IMR-90 (cell line): ENCODE measurements at regions not wholly inside any gene's neighbourhood (a gene's known extent, or its start where the extent isn't known, plus 50 kb on each side); places are given as distances from the start of the nearest gene placed in this dataset.

Source experiments
- ATAC-seq: fragments of 200-7000 bp; cut with Tn5 transposase; 2 replicates; pipeline ENCODE4 v1.9.1; 2020; ENCODE audit warnings: low read depth, mild to moderate bottlenecking, moderate library complexity
- BruUV-seq: library from RNA; stranded (reverse); fragments of 400-500 nt; replicated peaks from 2 replicates; lab custom pipeline; 2021; lab: Mats Ljungman, UMichigan
- CTCF ChIA-PET: fragments of 300-600 bp; formaldehyde crosslinking; extraction: SDS; loops from one replicate; lab custom pipeline; 2021; ENCODE audit warnings: antibody characterized with exemption; lab: Yijun Ruan, JAX
- POLR2A ChIA-PET: fragments of 300-600 bp; sonication (Branson Sonifier 250); formaldehyde crosslinking; loops from one replicate; lab custom pipeline; 2022; ENCODE audit warnings: antibody characterized with exemption; ENCODE audit not compliant: unreplicated experiment; lab: Charles Lee
- DNase-seq: peaks from one replicate; pipeline ENCODE4 v3.0.0; 2013
- H2AFZ ChIP-seq: replicated peaks from 2 replicates; pipeline ENCODE3; 2013; ENCODE audit warnings: low read length, mild to moderate bottlenecking; ENCODE audit not compliant: poor library complexity
- H2AK5ac ChIP-seq: 2 replicates; pipeline ENCODE4 v1.6.1; 2013; ENCODE audit warnings: low read depth, low read length, inconsistent platforms
- H2AK9ac ChIP-seq: replicated peaks from 2 replicates; pipeline ENCODE3; 2013; ENCODE audit warnings: mild to moderate bottlenecking, low read depth, low read length, moderate library complexity; ENCODE audit not compliant: poor library complexity
- H2BK120ac ChIP-seq: 2 replicates; pipeline ENCODE4 v1.6.1; 2013; ENCODE audit warnings: low read depth, low read length, inconsistent platforms
- H2BK15ac ChIP-seq: 3 replicates; pipeline ENCODE4 v1.6.1; 2013; ENCODE audit warnings: low read depth, low read length, inconsistent platforms
- H2BK20ac ChIP-seq: 2 replicates; pipeline ENCODE4 v1.6.1; 2013; ENCODE audit warnings: low read depth, mild to moderate bottlenecking, inconsistent platforms, low read length, moderate library complexity
- H2BK5ac ChIP-seq: 2 replicates; pipeline ENCODE4 v1.6.1; 2013; ENCODE audit warnings: mild to moderate bottlenecking, low read depth, low read length, inconsistent platforms; ENCODE audit not compliant: poor library complexity, severe bottlenecking
- H3K14ac ChIP-seq: replicated peaks from 2 replicates; pipeline ENCODE4 v1.6.1; 2013; ENCODE audit warnings: low read depth, low read length, inconsistent platforms
- H3K18ac ChIP-seq: 2 replicates; pipeline ENCODE4 v1.6.1; 2013; ENCODE audit warnings: low read depth, low read length, control low read depth
- H3K23ac ChIP-seq: 2 replicates; pipeline ENCODE4 v1.6.1; 2013; ENCODE audit warnings: low read depth, low read length, inconsistent platforms
- H3K27ac ChIP-seq: 2 replicates; pipeline ENCODE4 v1.5.1; 2013; ENCODE audit warnings: mild to moderate bottlenecking, control low read depth, low read length; ENCODE audit not compliant: insufficient read depth
- H3K27me3 ChIP-seq: 2 replicates; pipeline ENCODE4 v1.6.1; 2013; ENCODE audit warnings: low read length; ENCODE audit not compliant: control insufficient read depth, insufficient read depth
- H3K36me3 ChIP-seq: 2 replicates; pipeline ENCODE4 v1.6.1; 2013; ENCODE audit warnings: low read length, mixed read lengths; ENCODE audit not compliant: control insufficient read depth, insufficient read depth
- H3K4ac ChIP-seq: 2 replicates; pipeline ENCODE4 v1.6.1; 2013; ENCODE audit warnings: low read depth, low read length, inconsistent platforms
- H3K4me1 ChIP-seq: 2 replicates; pipeline ENCODE4 v1.6.1; 2013; ENCODE audit warnings: low read length, mixed read lengths; ENCODE audit not compliant: control insufficient read depth, insufficient read depth
- H3K4me2 ChIP-seq: 2 replicates; pipeline ENCODE4 v1.6.1; 2013; ENCODE audit warnings: low read depth, mild to moderate bottlenecking, control low read depth, low read length, moderate library complexity
- H3K4me3 ChIP-seq: 2 replicates; pipeline ENCODE4 v1.5.1; 2013; ENCODE audit warnings: low read depth, mild to moderate bottlenecking, control low read depth, low read length, moderate library complexity; ENCODE audit not compliant: insufficient read depth
- H3K56ac ChIP-seq: 2 replicates; pipeline ENCODE4 v1.6.1; 2013; ENCODE audit warnings: low read length, inconsistent platforms; ENCODE audit not compliant: insufficient read depth; ENCODE audit errors: extremely low read depth
- H3K79me1 ChIP-seq, 2 experiments: 2 replicates each; pipeline ENCODE4 v1.6.1; 2013; ENCODE audit warnings: low read length in 2 of 2, inconsistent platforms in 1 of 2, low read depth in 1 of 2
- H3K9ac ChIP-seq: 2 replicates; pipeline ENCODE4 v1.6.1; 2013; ENCODE audit warnings: low read depth, low read length, control low read depth
- H3K9me1 ChIP-seq: 2 replicates; pipeline ENCODE4 v1.6.1; 2013; ENCODE audit warnings: low read length, inconsistent platforms; ENCODE audit not compliant: insufficient read depth
- H3K9me3 ChIP-seq: 2 replicates; pipeline ENCODE4 v1.6.1; 2013; ENCODE audit warnings: low read length; ENCODE audit not compliant: control insufficient read depth, insufficient read depth
- H4K20me1 ChIP-seq: 2 replicates; pipeline ENCODE4 v1.6.1; 2013; ENCODE audit warnings: low read length, inconsistent platforms; ENCODE audit not compliant: insufficient read depth
- H4K5ac ChIP-seq: 2 replicates; pipeline ENCODE4 v1.6.1; 2013; ENCODE audit warnings: mild to moderate bottlenecking, low read depth, low read length, control low read depth
- H4K8ac ChIP-seq, 2 experiments: 2 replicates each; pipeline ENCODE4 v1.6.1; 2013; ENCODE audit warnings: low read depth in 2 of 2, low read length in 2 of 2, control low read depth in 1 of 2, inconsistent platforms in 1 of 2
- H4K91ac ChIP-seq: 2 replicates; pipeline ENCODE4 v1.6.1; 2013; ENCODE audit warnings: low read depth, low read length, inconsistent platforms; ENCODE audit not compliant: insufficient read depth
- BHLHE40 ChIP-seq: fragments of 150-350 bp; IDR thresholded peaks from 2 replicates; pipeline ENCODE4 v1.6.1; 2016; ENCODE audit warnings: mild to moderate bottlenecking, low read depth, low read length
- CEBPB ChIP-seq: IDR thresholded peaks from 2 replicates; pipeline ENCODE4 v1.6.1; 2012; ENCODE audit warnings: low read depth, low read length, improper control_type of control experiment
- CHD1 ChIP-seq: IDR thresholded peaks from 2 replicates; pipeline ENCODE4 v1.6.1; 2012; ENCODE audit warnings: low read depth, low read length, improper control_type of control experiment
- FOS ChIP-seq: fragments of 150-350 bp; IDR thresholded peaks from 2 replicates; pipeline ENCODE4 v1.6.1; 2016; ENCODE audit warnings: low read depth, low read length
- MAZ ChIP-seq: IDR thresholded peaks from 2 replicates; pipeline ENCODE4 v1.6.1; 2012; ENCODE audit warnings: low read depth, mild to moderate bottlenecking, low read length, improper control_type of control experiment, moderate library complexity, borderline replicate concordance
- MXI1 ChIP-seq: IDR thresholded peaks from 2 replicates; pipeline ENCODE4 v1.6.1; 2012; ENCODE audit warnings: low read depth, mild to moderate bottlenecking, low read length, moderate library complexity, borderline replicate concordance
- NFE2L2 ChIP-seq: fragments of 150-350 bp; IDR thresholded peaks from 2 replicates; pipeline ENCODE4 v1.6.1; 2016; ENCODE audit warnings: low read depth, mild to moderate bottlenecking, low read length
- POLR2A ChIP-seq: IDR thresholded peaks from 2 replicates; pipeline ENCODE4 v1.6.1; 2012; ENCODE audit warnings: mild to moderate bottlenecking, low read depth, low read length
- RAD21 ChIP-seq: IDR thresholded peaks from 2 replicates; pipeline ENCODE4 v1.6.1; 2012; ENCODE audit warnings: low read length, improper control_type of control experiment
- RFX5 ChIP-seq: IDR thresholded peaks from 2 replicates; pipeline ENCODE4 v1.8.0; 2012; ENCODE audit warnings: low read depth, mild to moderate bottlenecking, low read length, moderate library complexity
- SMC3 ChIP-seq: fragments of 150-350 bp; IDR thresholded peaks from 2 replicates; pipeline ENCODE4 v1.6.1; 2016; ENCODE audit warnings: low read depth, mild to moderate bottlenecking, antibody characterized with exemption, low read length, moderate library complexity
- USF2 ChIP-seq: fragments of 150-350 bp; IDR thresholded peaks from 2 replicates; pipeline ENCODE4 v1.6.1; 2017; ENCODE audit warnings: mild to moderate bottlenecking, antibody characterized with exemption, low read length, low read depth
- WGBS, 2 experiments: methylation state at CpG; one replicate each; pipeline versions ENCODE4 v1.1.5 to v1.1.7; 2013; ENCODE audit warnings: missing lambda C conversion rate in 2 of 2; ENCODE audit not compliant: insufficient read length in 1 of 2; ENCODE audit errors: extremely low coverage in 2 of 2; 5-methylcytosine and 5-hydroxymethylcytosine counted together
- dilution Hi-C: fragments of 300-500 bp; cut with HindIII; formaldehyde crosslinking; loops from one replicate; pipeline ENCODE4 v1.14.3; 2018; ENCODE audit warnings: low sequenced_read_pairs; ENCODE audit not compliant: unreplicated experiment
- in situ Hi-C: fragments of 300-500 bp; cut with MboI; formaldehyde crosslinking; loops from 3 replicates; pipeline ENCODE4 v1.14.3; 2019; ENCODE audit warnings: low sequenced_read_pairs, inconsistent platforms, mixed read lengths
- intact Hi-C: fragments of 100-400 bp; cut with micrococcal nuclease; formaldehyde crosslinking; loops from 2 replicates; pipeline ENCODE4 v1.10.0; 2022
- TF ChIP-seq, protein P1 (sequence below): conservative IDR thresholded peaks from 2 replicates; pipeline ENCODE4 v1.5.1; 2012; ENCODE audit warnings: mild to moderate bottlenecking, low read depth, low read length, improper control_type of control experiment

- Histone ChIP-seq H2BK120ac (peak overlapping the region; percentile 42; the same call in 1 of the 2 replicates), H4K20me1 (no peaks in the 10 kb centered on the region), H2BK15ac (peak overlapping the region; percentile 29; the same call in 2 of the 3 replicates), H4K91ac (no peak overlapping the region), H3K27ac (no peak overlapping the region), H4K8ac (peak overlapping the region; percentile 49 to 77; a peak in 3 of 4 replicates), H3K56ac (no peak overlapping the region), H2AFZ (peak overlapping the region; percentile 81), H3K27me3 (no peaks in the 10 kb centered on the region; the same call in 1 of the 2 replicates), H4K5ac (peak overlapping the region; percentile 58; the same call in 1 of the 2 replicates), H3K9me1 (no peaks in the 10 kb centered on the region; the same call in 1 of the 2 replicates), H3K4me1 (peaks cover 6% of the 10 kb centered on the region), H3K18ac (0 out of 2 replicates have a peak overlapping the region, but pooled peaks have one; percentile 73), H2AK9ac (peak overlapping the region; percentile 80), H2BK20ac (peak overlapping the region; percentile 51), H3K9ac (no peak overlapping the region), H3K79me1 (no peaks in the 10 kb centered on the region), H2AK5ac (no peak overlapping the region), H3K4me3 (no peak overlapping the region), H3K9me3 (peaks cover 3% of the 10 kb centered on the region; the same call in 1 of the 2 replicates), H3K4ac (no peak overlapping the region), H3K36me3 (no peaks in the 10 kb centered on the region), H3K4me2 (no peak overlapping the region), H3K23ac (no peak overlapping the region), H2BK5ac (no peak overlapping the region), H3K14ac (no peak overlapping the region; the same call in 1 of the 2 replicates)
- ATAC-seq, result peak; percentile 64
- CTCF ChIA-PET, result interaction anchor here (0.5 kb wide), 1 partner anchor 167 kb away, joined by 3 read pairs; no protein-coding TSS in a partner anchor
- 31% methylated on average over 2 of the region's 7 CpGs; no CpG with 5 or more reads in 1 of the 2 experiments for WGBS, 2 experiments
- in situ Hi-C loops (no loop called here), intact Hi-C loops (no loop called here), dilution Hi-C loops (no loop called here)
- BruUV-seq, result no TSS peak
- DNase-seq, result peak; percentile 61
- POLR2A ChIA-PET, result no interaction called here
- TF ChIP-seq RAD21, result no peak
- TF ChIP-seq SMC3, result no peak
- TF ChIP-seq MXI1, result no peak
- no peak for TF ChIP-seq CEBPB
- no peak for TF ChIP-seq MAZ
- TF ChIP-seq, protein P1, sequence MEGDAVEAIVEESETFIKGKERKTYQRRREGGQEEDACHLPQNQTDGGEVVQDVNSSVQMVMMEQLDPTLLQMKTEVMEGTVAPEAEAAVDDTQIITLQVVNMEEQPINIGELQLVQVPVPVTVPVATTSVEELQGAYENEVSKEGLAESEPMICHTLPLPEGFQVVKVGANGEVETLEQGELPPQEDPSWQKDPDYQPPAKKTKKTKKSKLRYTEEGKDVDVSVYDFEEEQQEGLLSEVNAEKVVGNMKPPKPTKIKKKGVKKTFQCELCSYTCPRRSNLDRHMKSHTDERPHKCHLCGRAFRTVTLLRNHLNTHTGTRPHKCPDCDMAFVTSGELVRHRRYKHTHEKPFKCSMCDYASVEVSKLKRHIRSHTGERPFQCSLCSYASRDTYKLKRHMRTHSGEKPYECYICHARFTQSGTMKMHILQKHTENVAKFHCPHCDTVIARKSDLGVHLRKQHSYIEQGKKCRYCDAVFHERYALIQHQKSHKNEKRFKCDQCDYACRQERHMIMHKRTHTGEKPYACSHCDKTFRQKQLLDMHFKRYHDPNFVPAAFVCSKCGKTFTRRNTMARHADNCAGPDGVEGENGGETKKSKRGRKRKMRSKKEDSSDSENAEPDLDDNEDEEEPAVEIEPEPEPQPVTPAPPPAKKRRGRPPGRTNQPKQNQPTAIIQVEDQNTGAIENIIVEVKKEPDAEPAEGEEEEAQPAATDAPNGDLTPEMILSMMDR, result no peak
- no peak for TF ChIP-seq CHD1
- no peak for TF ChIP-seq NFE2L2
- TF ChIP-seq USF2, result no peak
- no peak for TF ChIP-seq BHLHE40
- no peak for TF ChIP-seq POLR2A
- TF ChIP-seq RFX5, result no peak
- no peak for TF ChIP-seq FOS
Observed at GRCh38 chr9:16321461-16322119, 548.9 kb downstream of the BNC2 start.
